ENCODE measurements at regions not wholly inside any gene's neighbourhood (a gene's known extent, or its start where the extent isn't known, plus 50 kb on each side); places are given as distances from the start of the nearest gene placed in this dataset.

DNA sequence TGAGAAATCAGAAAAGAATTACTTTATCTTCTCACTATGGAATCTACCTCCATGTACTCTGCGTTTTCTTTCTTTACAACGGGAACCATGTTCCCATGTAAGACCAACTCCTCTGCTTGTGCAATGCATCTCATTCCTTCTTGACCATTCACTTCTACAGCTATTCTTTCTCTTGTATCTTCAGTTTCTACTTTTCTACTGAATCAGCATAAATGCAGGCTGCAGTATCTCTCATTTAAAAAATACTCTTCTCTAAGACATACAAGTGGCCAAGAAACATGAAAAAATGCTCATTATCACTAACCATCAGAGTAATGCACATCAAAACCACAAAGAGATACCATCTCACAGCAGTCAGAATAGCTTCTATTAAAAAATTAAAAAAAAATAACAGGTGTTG lies 74.1 kb upstream of the NANOGP8 start:
- Histone ChIP-seq H3K27ac (ENCODE audit: low read length) (no peak overlapping the region), H3K27me3 (ENCODE audit: low read depth, low read length) (no peaks in the 10 kb centered on the region), H3K4me3 (ENCODE audit: low read depth in 1 of 2, low read length in 2 of 2) (no peak overlapping the region), H3K36me3 (ENCODE audit: control insufficient read depth in 1 of 2, insufficient read depth in 2 of 2, low read length in 2 of 2) (no peaks in the 10 kb centered on the region), H3K9me3 (ENCODE audit: control insufficient read depth in 1 of 2, low read length in 2 of 2) (no peaks in the 10 kb centered on the region), H3K4me1 (ENCODE audit: control insufficient read depth in 1 of 2, insufficient read depth in 2 of 2, low read length in 2 of 2) (peaks cover 0 to 3% of the 10 kb centered on the region in 2 donors)

DNA sequence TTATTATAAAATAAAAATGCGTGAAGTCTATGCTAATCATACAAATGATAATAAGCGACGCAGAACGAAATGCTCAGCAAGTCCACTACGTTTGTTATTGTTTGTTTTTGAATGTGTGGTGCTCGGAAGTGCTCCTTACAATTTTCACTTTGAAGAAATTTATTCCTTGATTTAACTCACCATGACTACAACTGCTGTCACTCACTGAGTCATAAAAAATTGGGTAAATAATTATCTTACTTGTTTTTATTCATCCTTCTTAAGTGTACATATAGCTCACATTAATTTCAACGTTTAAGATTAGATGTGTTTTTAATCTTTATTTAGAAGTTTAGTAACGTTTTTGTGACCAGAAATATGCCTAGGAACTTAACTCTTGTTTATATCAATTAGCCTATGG lies 66.7 kb upstream of the NANOGP8 start:
- Histone ChIP-seq H3K36me3 (ENCODE audit: control insufficient read depth in 1 of 2, insufficient read depth in 2 of 2, low read length in 2 of 2) (no peaks in the 10 kb centered on the region), H3K4me3 (ENCODE audit: low read depth in 1 of 2, low read length in 2 of 2) (no peak overlapping the region), H3K27me3 (ENCODE audit: low read depth, low read length) (no peaks in the 10 kb centered on the region), H3K9me3 (ENCODE audit: control insufficient read depth in 1 of 2, low read length in 2 of 2) (no peaks in the 10 kb centered on the region), H3K4me1 (ENCODE audit: control insufficient read depth in 1 of 2, insufficient read depth in 2 of 2, low read length in 2 of 2) (no peaks in the 10 kb centered on the region), H3K27ac (ENCODE audit: low read length) (no peak overlapping the region)

- H3K27ac ChIP-seq (ENCODE audit: low read length) = no peak overlapping the region
- H3K4me3 ChIP-seq (ENCODE audit: low read depth in 1 of 2, low read length in 2 of 2) = no peak overlapping the region
- H3K36me3 ChIP-seq (ENCODE audit: control insufficient read depth in 1 of 2, insufficient read depth in 2 of 2, low read length in 2 of 2) = no peaks in the 10 kb centered on the region
Measured at GRCh38 chr15:35151381-35151780, 66.3 kb upstream of the NANOGP8 start.

GRCh38 chr15:35150361-35150760 lies 65.3 kb upstream of the NANOGP8 start:
- Histone ChIP-seq H3K27me3 (ENCODE audit: low read depth, low read length) (no peaks in the 10 kb centered on the region), H3K9me3 (ENCODE audit: control insufficient read depth in 1 of 2, low read length in 2 of 2) (no peaks in the 10 kb centered on the region), H3K4me3 (ENCODE audit: low read depth in 1 of 2, low read length in 2 of 2) (no peak overlapping the region), H3K27ac (ENCODE audit: low read length) (no peak overlapping the region), H3K4me1 (ENCODE audit: control insufficient read depth in 1 of 2, insufficient read depth in 2 of 2, low read length in 2 of 2) (no peaks in the 10 kb centered on the region), H3K36me3 (ENCODE audit: control insufficient read depth in 1 of 2, insufficient read depth in 2 of 2, low read length in 2 of 2) (no peaks in the 10 kb centered on the region)

More at GRCh38 chr15:35151381-35151780, 66.3 kb upstream of the NANOGP8 start:
- Histone ChIP-seq H3K9me3 (ENCODE audit: control insufficient read depth in 1 of 2, low read length in 2 of 2) (no peaks in the 10 kb centered on the region), H3K4me1 (ENCODE audit: control insufficient read depth in 1 of 2, insufficient read depth in 2 of 2, low read length in 2 of 2) (no peaks in the 10 kb centered on the region), H3K27me3 (ENCODE audit: low read depth, low read length) (no peaks in the 10 kb centered on the region)

GRCh38 chr15:35145336-35145735 lies 60.2 kb upstream of the NANOGP8 start:
- H3K36me3 ChIP-seq (ENCODE audit: control insufficient read depth in 1 of 2, insufficient read depth in 2 of 2, low read length in 2 of 2) = no peaks in the 10 kb centered on the region
- no peaks in the 10 kb centered on the region for H3K27me3 ChIP-seq (ENCODE audit: low read depth, low read length)
- no peaks in the 10 kb centered on the region for H3K9me3 ChIP-seq (ENCODE audit: control insufficient read depth in 1 of 2, low read length in 2 of 2)
- H3K4me3 ChIP-seq (ENCODE audit: low read depth in 1 of 2, low read length in 2 of 2) = no peak overlapping the region
- H3K4me1 ChIP-seq (ENCODE audit: control insufficient read depth in 1 of 2, insufficient read depth in 2 of 2, low read length in 2 of 2) = peaks cover 0 to 12% of the 10 kb centered on the region in 2 donors
- H3K27ac ChIP-seq (ENCODE audit: low read length) = no peak overlapping the region

GRCh38 chr15:35142578-35142977 lies 57.5 kb upstream of the NANOGP8 start:
- H3K27ac ChIP-seq (ENCODE audit: low read length) = no peak overlapping the region
- no peaks in the 10 kb centered on the region for H3K27me3 ChIP-seq (ENCODE audit: low read depth, low read length)
- no peaks in the 10 kb centered on the region for H3K36me3 ChIP-seq (ENCODE audit: control insufficient read depth in 1 of 2, insufficient read depth in 2 of 2, low read length in 2 of 2)
- H3K4me1 ChIP-seq (ENCODE audit: control insufficient read depth in 1 of 2, insufficient read depth in 2 of 2, low read length in 2 of 2) = peaks cover 0 to 12% of the 10 kb centered on the region in 2 donors
- H3K9me3 ChIP-seq (ENCODE audit: control insufficient read depth in 1 of 2, low read length in 2 of 2) = no peaks in the 10 kb centered on the region
- no peak overlapping the region for H3K4me3 ChIP-seq (ENCODE audit: low read depth in 1 of 2, low read length in 2 of 2)

- Histone ChIP-seq H3K27ac (ENCODE audit: low read length) (no peak overlapping the region), H3K9me3 (ENCODE audit: control insufficient read depth in 1 of 2, low read length in 2 of 2) (no peaks in the 10 kb centered on the region), H3K36me3 (ENCODE audit: control insufficient read depth in 1 of 2, insufficient read depth in 2 of 2, low read length in 2 of 2) (no peaks in the 10 kb centered on the region), H3K4me3 (ENCODE audit: low read depth in 1 of 2, low read length in 2 of 2) (no peak overlapping the region), H3K4me1 (ENCODE audit: control insufficient read depth in 1 of 2, insufficient read depth in 2 of 2, low read length in 2 of 2) (peaks cover 0 to 12% of the 10 kb centered on the region in 2 donors), H3K27me3 (ENCODE audit: low read depth, low read length) (no peaks in the 10 kb centered on the region)
Measured at GRCh38 chr15:35141743-35142471, 56.8 kb upstream of the NANOGP8 start.

DNA sequence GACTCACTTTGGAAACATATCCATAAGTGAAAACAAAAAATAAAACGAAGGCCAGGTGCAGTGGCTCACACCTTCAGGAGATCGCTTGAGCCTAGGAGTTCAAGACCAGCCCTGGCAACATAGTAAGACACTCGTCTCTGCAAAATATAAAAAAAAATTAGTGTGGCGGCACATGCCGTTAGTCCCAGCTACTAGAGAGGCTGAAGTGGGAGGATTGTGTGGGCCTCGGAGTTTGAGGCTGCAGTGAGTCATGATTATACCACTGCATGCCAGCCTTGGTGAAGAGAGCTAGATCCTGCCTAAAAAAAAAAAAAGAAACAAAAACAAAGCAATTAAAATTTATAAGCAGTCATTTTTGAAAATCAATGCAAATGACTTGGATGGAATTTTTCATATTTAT lies 54.7 kb upstream of the NANOGP8 start:
- Histone ChIP-seq H3K4me1 (ENCODE audit: control insufficient read depth in 1 of 2, insufficient read depth in 2 of 2, low read length in 2 of 2) (peaks cover 0 to 12% of the 10 kb centered on the region in 2 donors), H3K36me3 (ENCODE audit: control insufficient read depth in 1 of 2, insufficient read depth in 2 of 2, low read length in 2 of 2) (no peaks in the 10 kb centered on the region), H3K9me3 (ENCODE audit: control insufficient read depth in 1 of 2, low read length in 2 of 2) (no peaks in the 10 kb centered on the region), H3K4me3 (ENCODE audit: low read depth in 1 of 2, low read length in 2 of 2) (no peak overlapping the region), H3K27ac (ENCODE audit: low read length) (no peak overlapping the region), H3K27me3 (ENCODE audit: low read depth, low read length) (no peaks in the 10 kb centered on the region)

DNA sequence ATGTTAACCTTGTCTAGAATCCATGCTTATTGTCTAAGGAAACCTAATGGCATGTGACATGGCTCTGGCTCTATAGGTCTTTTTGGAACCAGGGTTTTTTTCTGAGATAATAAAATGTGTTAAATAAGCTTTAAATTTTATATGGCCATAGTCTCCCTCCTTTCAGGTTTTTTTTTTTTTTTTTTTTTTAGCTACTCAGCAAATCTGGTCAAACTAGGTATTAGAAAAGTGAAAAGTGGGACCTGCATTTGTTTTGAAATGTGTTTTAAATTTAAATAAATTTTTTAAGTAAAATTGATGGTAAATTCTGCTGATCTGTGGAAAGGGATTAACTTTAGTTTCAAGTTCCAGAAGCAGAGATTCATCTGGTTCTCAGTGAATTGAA lies 52.1 kb upstream of the NANOGP8 start:
- H3K4me1 ChIP-seq (ENCODE audit: control insufficient read depth in 1 of 2, insufficient read depth in 2 of 2, low read length in 2 of 2) = peaks cover 0 to 4% of the 10 kb centered on the region in 2 donors

DNA sequence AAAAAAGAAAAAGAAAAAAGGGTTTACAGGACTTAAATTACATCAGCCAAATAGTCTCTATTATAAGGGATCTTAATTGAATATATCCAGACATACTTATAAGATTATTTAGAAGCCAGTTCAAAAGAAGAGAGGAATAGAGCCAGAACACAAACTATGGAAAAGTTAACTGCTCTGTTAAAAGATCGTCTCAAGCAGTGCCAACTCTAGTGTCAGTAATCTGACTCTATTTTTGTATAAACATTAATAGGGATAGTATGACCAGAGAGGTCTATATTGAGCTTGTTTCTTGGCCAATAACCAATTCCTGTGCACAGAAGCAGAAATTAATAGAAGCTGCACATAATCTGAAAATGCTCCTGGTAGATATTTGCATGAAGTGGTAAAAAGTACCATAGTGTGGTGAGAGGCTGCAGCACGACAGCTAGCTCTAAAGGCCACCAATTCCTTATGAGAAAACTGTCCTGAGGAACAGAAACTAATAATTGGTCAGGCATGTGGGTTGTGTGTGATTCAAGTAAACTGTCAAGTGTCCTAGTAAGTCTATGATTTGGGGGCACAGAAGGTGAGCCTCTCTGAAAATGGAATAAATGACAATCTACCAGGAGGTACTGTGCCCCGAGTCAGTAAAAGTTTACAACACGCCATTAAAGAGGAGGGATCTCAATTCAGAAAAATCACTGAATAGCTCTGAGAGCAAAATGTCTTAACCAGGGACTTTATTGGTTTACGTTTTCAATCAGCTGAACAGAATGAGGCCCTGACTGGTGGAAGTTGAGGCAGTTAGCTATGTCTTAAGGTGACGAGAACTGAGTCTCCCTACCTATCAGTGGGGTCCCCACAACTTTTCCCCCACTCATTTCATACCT lies 51.5 kb upstream of the NANOGP8 start:
- Histone ChIP-seq H3K4me3 (ENCODE audit: low read depth in 1 of 2, low read length in 2 of 2) (no peak overlapping the region), H3K27me3 (ENCODE audit: low read depth, low read length) (no peaks in the 10 kb centered on the region), H3K36me3 (ENCODE audit: control insufficient read depth in 1 of 2, insufficient read depth in 2 of 2, low read length in 2 of 2) (no peaks in the 10 kb centered on the region), H3K4me1 (ENCODE audit: control insufficient read depth in 1 of 2, insufficient read depth in 2 of 2, low read length in 2 of 2) (no peaks in the 10 kb centered on the region), H3K27ac (ENCODE audit: low read length) (no peak overlapping the region), H3K9me3 (ENCODE audit: control insufficient read depth in 1 of 2, low read length in 2 of 2) (no peaks in the 10 kb centered on the region)

More for the DNA sequence above, 52.1 kb upstream of the NANOGP8 start:
- H3K36me3 ChIP-seq (ENCODE audit: control insufficient read depth in 1 of 2, insufficient read depth in 2 of 2, low read length in 2 of 2) = no peaks in the 10 kb centered on the region
- no peaks in the 10 kb centered on the region for H3K27me3 ChIP-seq (ENCODE audit: low read depth, low read length)
- no peak overlapping the region for H3K4me3 ChIP-seq (ENCODE audit: low read depth in 1 of 2, low read length in 2 of 2)
- no peaks in the 10 kb centered on the region for H3K9me3 ChIP-seq (ENCODE audit: control insufficient read depth in 1 of 2, low read length in 2 of 2)
- H3K27ac ChIP-seq (ENCODE audit: low read length) = no peak overlapping the region
